ENCODE measurements at regions not wholly inside any gene's neighbourhood (a gene's known extent, or its start where the extent isn't known, plus 50 kb on each side); places are given as distances from the start of the nearest gene placed in this dataset.
A peak's percentile ranks its signal among the peaks of the same experiment; 100 is the strongest.

DNA sequence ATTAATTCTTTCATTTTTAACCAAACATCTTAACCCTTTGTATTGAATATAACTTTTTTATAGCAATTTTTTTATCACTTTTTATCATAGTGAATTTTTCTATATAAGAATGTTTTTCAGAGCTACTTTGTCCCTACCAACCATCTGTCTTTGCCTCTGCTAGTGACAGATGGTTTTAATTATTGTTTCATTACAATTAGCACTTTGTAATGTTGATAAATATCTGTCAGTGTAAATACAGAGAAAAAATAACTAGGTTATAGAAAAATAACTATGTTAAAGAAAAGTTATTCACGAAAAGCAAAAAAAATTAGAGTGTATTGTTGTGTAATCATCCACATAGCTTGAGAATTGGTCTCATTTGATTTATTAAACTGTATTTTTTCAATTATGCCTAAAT, 91.0 kb upstream of the CDH19 start:
- Mint-ChIP-seq H3K9me3 (no peaks in the 10 kb centered on the region), H3K27ac (no peak overlapping the region), H3K27me3 (no peaks in the 10 kb centered on the region), H3K4me1 (ENCODE audit: unreplicated experiment) (no peaks in the 10 kb centered on the region), H3K36me3 (no peaks in the 10 kb centered on the region), H3K4me3 (no peak overlapping the region)
- TF ChIP-seq, protein P1, sequence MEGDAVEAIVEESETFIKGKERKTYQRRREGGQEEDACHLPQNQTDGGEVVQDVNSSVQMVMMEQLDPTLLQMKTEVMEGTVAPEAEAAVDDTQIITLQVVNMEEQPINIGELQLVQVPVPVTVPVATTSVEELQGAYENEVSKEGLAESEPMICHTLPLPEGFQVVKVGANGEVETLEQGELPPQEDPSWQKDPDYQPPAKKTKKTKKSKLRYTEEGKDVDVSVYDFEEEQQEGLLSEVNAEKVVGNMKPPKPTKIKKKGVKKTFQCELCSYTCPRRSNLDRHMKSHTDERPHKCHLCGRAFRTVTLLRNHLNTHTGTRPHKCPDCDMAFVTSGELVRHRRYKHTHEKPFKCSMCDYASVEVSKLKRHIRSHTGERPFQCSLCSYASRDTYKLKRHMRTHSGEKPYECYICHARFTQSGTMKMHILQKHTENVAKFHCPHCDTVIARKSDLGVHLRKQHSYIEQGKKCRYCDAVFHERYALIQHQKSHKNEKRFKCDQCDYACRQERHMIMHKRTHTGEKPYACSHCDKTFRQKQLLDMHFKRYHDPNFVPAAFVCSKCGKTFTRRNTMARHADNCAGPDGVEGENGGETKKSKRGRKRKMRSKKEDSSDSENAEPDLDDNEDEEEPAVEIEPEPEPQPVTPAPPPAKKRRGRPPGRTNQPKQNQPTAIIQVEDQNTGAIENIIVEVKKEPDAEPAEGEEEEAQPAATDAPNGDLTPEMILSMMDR (conservative IDR thresholded peaks at IDR 0.05): no peak
- no peak for DNase-seq (ENCODE audit: extremely low spot score, unreplicated experiment)

DNA sequence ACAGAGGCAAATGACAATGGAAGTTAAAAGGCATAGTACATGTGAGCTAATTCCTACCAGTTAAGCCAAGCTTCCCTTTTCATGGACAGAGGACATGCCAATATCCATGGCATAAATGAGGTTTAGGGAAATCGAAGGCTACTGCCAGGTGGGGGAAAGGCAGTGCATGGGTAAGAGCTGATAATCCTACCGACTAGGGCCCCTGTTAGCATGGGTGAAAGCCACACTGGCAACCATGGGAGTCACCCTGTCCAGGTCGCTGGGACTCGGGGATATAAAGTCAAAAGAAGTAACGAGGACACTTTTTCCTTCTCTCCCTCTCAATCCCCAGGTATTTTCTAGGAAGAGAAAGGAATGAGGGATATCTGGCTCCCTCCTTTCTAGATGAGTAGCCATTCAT, 83.7 kb upstream of the CDH19 start:
- TF ChIP-seq, protein P1 (conservative IDR thresholded peaks at IDR 0.05): no peak
- Mint-ChIP-seq H3K4me1 (ENCODE audit: unreplicated experiment) (peaks cover 6% of the 10 kb centered on the region), H3K4me3 (no peak overlapping the region), H3K27me3 (no peaks in the 10 kb centered on the region), H3K9me3 (no peaks in the 10 kb centered on the region), H3K27ac (no peak overlapping the region), H3K36me3 (no peaks in the 10 kb centered on the region)
- DNase-seq (ENCODE audit: extremely low spot score, unreplicated experiment): no peak

DNA sequence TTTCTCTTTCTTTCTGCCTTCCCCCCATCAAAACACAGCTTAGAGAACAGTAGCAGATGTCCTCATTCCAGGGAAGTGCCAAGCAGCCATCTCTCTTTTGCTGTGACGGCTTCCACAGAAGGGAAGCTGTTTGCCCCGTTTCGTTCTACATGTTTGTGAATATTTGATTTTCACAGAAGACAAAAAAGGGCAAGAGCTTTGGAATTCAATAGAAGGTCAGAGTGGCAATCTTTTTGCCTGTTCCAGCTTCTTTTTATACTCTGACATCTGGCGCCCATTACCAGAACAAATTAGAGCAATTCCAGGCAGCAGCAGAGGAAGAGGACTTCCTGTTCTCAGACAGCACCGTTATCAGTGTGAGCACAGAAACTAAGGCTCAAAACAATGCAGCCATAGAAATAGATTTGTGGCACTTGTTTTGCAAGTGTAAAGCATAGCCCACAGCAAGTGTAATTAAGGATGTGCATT, 79.0 kb upstream of the CDH19 start:
- Mint-ChIP-seq H3K4me1 (ENCODE audit: unreplicated experiment) (peaks cover 11% of the 10 kb centered on the region), H3K36me3 (no peaks in the 10 kb centered on the region), H3K9me3 (no peaks in the 10 kb centered on the region), H3K27me3 (no peaks in the 10 kb centered on the region), H3K4me3 (peak overlapping the region; percentile 62), H3K27ac (no peak overlapping the region)
- DNase-seq (ENCODE audit: extremely low spot score, unreplicated experiment): no peak
- TF ChIP-seq, protein P1 (conservative IDR thresholded peaks at IDR 0.05): no peak

DNA sequence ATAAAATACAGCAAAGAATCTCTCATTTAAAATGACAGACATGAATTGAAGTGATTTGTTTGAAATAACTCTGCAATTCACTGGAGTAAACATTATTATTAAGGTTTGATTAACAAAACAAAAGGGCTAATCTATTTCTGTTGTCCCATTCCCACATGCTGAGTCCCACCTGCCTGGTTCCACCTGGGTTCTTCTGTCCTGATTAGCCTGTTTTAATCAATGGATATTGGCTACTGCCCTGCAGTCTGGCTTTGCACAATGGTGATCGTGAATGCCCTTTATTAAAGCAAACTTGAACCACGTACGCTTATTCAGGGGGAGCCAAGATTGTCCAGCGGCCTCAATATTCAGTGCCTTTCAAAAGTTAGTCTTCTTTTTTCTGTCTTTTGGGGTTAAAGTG, 72.8 kb upstream of the CDH19 start:
- H3K36me3 Mint-ChIP-seq: no peaks in the 10 kb centered on the region
- no peaks in the 10 kb centered on the region for H3K27me3 Mint-ChIP-seq
- no peak for DNase-seq (ENCODE audit: extremely low spot score, unreplicated experiment)
- H3K4me3 Mint-ChIP-seq: no peak overlapping the region
- TF ChIP-seq, protein P1 (conservative IDR thresholded peaks at IDR 0.05): no peak
- peaks cover 4% of the 10 kb centered on the region for H3K9me3 Mint-ChIP-seq
- no peak overlapping the region for H3K27ac Mint-ChIP-seq
- no peaks in the 10 kb centered on the region for H3K4me1 Mint-ChIP-seq (ENCODE audit: unreplicated experiment)

DNA sequence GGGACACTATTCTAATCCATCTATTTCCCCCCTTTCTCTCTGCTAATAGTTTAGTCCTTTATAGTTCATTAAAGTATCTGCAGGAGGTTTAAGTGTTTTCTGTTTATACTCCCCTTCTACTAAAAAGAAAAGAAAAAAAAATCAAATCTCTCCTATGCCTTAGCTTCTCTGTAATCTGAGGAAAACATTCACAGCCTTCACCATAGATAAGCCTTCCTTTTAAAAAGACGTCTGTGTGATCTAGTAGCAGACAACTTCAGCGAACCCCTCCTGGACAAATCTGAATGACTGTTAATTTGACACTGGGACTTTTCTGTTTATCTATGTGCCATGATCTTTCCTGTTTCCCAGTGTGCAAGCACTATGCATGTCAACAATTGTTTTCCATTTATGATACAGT, 70.4 kb upstream of the CDH19 start:
- Mint-ChIP-seq H3K36me3 (no peaks in the 10 kb centered on the region), H3K27ac (no peak overlapping the region), H3K27me3 (no peaks in the 10 kb centered on the region), H3K4me1 (ENCODE audit: unreplicated experiment) (no peaks in the 10 kb centered on the region), H3K4me3 (no peak overlapping the region), H3K9me3 (peaks cover 4% of the 10 kb centered on the region)
- TF ChIP-seq, protein P1 (conservative IDR thresholded peaks at IDR 0.05): no peak
- no peak for DNase-seq (ENCODE audit: extremely low spot score, unreplicated experiment)

DNA sequence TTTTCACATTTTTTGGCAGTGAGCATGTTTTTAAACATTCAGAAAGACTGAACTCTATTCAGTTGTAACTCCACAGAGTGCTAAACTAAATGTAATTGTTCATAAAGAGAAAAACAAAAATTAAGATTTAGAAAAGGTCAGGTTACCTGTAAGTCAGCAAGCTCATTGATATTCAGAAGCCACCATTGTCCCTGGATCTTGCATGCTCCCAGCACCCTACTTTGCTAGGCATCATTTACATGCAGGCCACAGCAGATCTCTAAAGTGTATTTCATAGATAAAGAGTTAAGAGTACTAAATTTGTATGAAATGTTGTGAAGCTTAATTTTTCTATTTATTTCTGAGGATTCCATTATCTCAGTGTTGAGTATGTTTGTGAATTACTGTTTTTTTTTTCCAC, 64.8 kb upstream of the CDH19 start:
- no peaks in the 10 kb centered on the region for H3K36me3 Mint-ChIP-seq
- H3K9me3 Mint-ChIP-seq: no peaks in the 10 kb centered on the region
- H3K27ac Mint-ChIP-seq: no peak overlapping the region

More for the DNA sequence above, 64.8 kb upstream of the CDH19 start:
- Mint-ChIP-seq H3K27me3 (no peaks in the 10 kb centered on the region), H3K4me1 (ENCODE audit: unreplicated experiment) (no peaks in the 10 kb centered on the region), H3K4me3 (no peak overlapping the region)
- TF ChIP-seq, protein P1 (conservative IDR thresholded peaks at IDR 0.05): no peak
- DNase-seq (ENCODE audit: extremely low spot score, unreplicated experiment): no peak
